ENCODE measurements at regions not wholly inside any gene's neighbourhood (a gene's known extent, or its start where the extent isn't known, plus 50 kb on each side); places are given as distances from the start of the nearest gene placed in this dataset.

DNA sequence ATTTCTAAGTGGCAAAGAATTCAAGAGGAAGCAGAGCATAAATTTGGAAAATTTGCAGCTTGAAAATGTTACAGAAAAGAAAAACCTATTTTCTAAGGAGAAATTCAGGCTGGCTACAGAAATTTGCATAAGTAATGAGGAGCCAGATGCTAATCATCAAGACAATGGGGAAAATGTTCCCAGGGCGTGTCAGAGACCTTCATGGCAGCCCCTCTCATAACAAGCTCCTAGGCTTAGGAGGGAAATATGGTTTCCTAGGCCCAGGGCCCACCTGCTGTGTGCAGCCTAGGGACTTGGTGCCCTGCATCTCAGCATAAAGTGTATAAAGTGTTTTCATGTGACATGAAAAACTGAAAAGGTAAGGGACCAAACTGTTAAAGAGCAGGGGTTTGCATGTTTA lies 1796.3 kb upstream of the FLRT2 start:
- no peak for DNase-seq (ENCODE audit: low read depth in 1 of 2, low spot score in 1 of 2)

DNA sequence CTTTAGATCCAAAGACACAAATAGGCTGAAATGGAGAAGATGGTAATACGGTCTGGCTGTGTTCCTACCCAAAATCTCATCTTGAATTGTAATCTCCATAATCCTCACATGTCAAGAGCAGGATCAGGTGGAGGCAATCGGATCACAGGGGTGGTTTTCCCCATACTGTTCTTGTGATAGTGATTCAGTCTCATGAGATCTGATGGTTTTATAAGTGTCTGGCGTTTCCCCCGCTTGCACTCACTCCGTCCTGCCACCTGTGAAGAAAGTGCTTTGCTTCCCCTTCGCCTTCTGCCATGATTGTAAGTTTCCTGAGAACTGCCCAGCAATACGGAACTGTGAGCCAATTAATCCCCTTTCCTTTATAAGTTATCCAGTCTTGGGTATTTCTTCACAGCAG lies 1795.5 kb upstream of the FLRT2 start:
- no peak for DNase-seq (ENCODE audit: low read depth in 1 of 2, low spot score in 1 of 2)

DNA sequence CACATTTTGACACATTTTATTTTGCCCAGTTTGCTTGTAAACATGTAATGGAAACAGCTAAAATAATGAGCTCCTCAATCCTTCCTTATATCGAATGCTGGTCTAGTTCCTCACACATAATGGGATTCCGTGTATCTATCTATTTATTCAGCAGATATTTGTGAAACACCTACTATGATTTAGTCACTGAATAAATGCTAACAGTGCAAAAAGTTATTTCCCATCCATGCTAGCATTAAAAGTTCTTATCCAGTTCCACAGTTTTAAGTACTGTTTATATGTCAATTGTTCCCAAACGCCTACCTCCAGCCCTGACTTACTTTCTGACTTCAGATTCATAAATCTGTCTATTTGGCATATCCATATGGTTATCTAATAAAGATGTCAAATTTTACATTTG lies 1788.7 kb upstream of the FLRT2 start:
- DNase-seq (ENCODE audit: low read depth in 1 of 2, low spot score in 1 of 2): no peak

DNA sequence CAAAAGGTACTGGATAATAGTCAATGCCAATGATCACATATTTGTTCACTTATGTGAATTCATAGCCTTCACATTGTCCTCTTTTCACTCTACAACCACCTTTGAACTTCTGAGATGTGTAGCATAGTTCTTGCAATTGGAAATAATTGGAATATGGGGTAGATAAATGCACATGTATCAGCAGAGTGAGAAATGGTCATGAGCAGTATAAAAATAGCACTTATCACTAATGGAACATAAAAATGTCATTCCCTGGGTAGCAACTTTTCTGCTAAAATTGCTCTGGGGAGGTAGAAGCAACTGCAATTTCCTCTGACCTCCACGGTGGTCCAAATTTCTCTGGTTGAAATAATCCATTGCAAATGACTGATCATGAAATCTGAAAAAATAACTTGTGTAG lies 1785.7 kb upstream of the FLRT2 start:
- DNase-seq (ENCODE audit: low read depth in 1 of 2, low spot score in 1 of 2): no peak

DNA sequence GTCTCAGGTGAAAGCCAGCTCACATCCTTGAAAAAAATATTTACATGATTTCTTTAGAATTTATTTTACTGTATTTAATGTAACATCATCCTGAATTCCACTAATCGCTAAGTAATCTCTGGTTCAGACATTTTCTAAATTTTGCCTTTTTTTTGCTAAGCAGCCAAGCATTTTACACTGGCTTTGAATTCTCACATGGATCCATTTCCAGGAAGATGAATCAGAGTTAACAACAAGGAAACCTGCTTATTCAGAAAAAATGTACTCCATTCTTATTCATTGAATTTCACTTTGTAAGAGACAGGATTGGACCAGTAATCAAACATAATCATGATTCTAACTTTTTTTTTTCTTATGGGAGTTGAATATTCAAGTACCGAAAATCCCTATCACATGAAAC lies 1785.1 kb upstream of the FLRT2 start:
- DNase-seq (ENCODE audit: low read depth in 1 of 2, low spot score in 1 of 2): no peak

DNA sequence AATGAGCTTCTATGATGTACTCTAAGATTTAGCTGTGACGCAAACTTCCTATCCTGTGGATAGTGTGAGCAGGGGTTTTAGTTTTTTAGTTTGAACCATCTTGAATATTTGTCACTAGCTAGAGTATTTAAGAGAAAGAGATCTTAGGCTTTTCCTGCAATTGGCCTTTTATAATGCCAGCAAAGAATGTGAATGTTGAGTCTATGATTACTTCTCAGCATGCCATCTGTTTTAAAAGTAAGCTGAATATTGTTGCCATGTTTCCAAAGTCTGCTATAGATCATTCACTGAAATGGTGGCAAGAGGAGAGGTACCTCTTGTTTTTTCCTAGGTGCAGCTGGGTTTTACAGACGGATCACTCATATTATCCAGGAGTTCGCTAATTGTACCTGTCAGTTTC lies 1783.6 kb upstream of the FLRT2 start:
- no peak for DNase-seq (ENCODE audit: low read depth in 1 of 2, low spot score in 1 of 2)

DNA sequence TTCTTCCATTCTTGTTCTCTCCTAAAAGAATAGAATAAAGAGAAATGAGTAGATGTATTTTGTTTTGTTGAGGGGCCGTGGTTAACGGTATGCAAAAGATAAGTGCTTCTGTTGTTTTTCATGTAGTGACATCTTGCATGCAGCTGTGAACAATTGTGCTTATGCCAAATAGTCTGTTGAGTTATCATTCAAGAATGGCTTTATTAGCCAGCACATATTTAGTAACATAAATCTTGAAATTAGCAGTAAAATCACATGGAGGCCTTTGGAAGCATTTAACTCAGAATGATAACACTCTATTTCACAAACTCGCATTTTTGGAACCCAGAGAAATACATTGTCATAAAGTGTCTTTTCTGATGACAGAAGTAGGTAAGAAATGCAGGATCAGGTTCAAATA lies 1772.0 kb upstream of the FLRT2 start:
- no peak for DNase-seq (ENCODE audit: low read depth in 1 of 2, low spot score in 1 of 2)

DNA sequence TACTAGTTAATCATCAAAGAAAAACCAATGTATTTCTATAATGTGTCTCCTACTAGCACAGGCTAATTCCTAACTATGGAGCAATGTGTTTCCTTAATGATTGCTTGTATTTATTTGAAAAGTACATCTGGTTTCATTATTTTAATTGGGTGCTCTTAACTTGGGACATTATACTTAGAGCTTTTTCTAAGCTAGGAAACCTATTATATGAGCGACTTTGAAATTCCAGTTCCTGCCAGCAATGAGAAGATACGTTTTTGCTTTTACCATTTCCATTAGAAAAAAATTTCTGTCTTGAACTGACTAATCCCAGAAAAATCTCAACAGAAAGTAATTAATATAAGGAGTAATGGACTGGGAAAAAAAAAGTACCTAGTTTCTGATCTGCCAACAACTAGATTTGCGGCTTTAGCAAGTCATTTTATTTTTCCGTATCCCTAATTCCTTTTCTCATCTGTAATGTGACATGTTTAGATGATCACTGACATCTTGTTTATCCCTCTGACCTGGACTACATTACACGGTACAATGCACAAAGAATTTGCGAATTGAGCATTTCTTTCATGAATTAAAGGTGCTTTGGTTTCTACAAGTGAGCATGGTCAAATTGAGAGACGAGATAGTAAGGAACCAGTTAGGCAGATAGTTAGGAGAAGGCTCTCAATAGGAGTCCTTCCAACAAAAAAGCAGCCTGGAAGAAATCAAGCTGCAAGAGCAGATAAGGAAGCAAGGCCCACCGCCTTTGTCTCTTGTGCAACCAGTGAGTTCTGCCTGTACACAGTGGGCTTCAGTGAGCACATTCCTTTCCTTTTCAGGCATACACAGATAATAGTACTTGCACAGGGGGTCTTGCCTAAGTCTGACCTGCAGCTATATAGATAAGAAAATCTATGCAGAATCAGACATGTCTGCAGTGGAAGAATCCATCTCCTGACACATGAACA lies 1765.0 kb upstream of the FLRT2 start:
- DNase-seq (ENCODE audit: low read depth in 1 of 2, low spot score in 1 of 2): no peak

DNA sequence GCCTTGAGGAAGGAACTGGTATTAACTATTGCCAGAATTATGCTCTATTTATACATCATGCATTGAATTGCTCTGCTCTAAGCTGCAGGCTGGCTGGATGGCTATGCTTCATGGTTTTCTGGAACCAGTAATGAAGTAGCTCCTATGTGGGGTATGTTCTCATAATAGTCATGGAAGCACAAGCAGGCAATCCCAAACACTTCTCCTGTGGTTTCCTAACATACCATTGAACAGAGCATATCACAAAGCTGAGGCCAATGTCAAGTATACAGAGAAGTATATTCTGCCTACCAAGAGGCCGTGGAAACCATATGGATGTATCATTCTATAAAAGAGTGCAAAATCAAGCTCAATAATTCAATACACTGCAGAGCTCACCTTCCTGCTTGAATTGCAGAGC lies 1752.4 kb upstream of the FLRT2 start:
- DNase-seq (ENCODE audit: low read depth in 1 of 2, low spot score in 1 of 2): no peak

DNA sequence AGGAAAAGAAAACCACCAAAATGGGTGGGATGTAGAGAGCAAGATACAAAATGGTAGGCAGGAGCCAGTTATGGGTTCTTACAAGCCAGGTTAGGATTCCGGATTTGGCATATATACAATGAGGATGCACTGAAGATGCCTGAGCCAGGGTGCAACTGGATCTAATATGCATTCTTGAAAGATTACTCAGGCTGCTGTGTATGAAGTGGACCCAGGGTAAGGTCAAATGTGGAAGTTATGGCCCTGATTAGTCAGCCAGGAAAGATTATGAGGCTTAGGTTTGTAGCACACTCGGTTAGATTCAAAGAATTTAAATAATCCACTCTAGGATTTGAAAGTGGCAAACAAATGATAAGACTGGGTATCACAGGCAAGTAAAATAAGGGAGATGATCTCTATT lies 1750.7 kb upstream of the FLRT2 start:
- DNase-seq (ENCODE audit: low read depth in 1 of 2, low spot score in 1 of 2): no peak

DNA sequence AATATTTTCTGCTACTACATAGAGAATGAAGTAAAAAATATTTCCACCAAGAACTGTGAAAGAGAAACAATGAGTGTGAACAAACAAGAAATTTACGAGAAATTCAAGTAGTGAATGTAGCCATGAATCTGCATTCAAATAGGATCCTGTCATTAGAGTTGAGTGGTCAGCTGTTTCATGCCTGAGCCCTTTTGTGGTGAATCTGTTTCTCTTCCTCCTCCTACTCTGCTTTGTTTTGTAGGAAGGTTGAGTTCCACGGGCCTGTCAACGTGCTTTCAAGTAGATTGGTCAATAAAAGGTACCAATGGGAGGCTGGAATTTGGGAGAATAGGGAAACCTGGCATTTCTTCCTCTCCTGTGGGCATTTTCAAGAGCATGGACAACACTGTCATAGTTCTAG lies 1749.6 kb upstream of the FLRT2 start:
- DNase-seq (ENCODE audit: low read depth in 1 of 2, low spot score in 1 of 2): no peak

DNA sequence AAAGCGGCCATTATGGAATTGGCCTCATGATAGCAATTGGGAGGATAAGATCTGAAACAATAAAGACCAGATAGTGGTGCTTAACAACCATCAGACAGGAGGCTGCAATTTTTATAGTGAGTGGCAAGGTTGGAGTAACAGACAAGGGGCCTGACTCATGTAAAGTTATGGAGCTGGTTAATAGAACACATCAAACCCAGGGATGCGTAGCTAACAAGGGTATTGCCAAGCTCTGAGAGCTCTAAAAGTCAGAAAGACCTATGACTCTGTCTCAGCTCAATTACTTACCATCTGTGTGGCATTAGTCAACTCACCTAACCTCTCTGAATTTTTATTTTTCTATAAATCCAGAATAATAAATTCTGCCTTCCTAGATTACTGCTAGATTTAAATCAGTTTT lies 1731.5 kb upstream of the FLRT2 start:
- DNase-seq (ENCODE audit: low read depth in 1 of 2, low spot score in 1 of 2): no peak

DNA sequence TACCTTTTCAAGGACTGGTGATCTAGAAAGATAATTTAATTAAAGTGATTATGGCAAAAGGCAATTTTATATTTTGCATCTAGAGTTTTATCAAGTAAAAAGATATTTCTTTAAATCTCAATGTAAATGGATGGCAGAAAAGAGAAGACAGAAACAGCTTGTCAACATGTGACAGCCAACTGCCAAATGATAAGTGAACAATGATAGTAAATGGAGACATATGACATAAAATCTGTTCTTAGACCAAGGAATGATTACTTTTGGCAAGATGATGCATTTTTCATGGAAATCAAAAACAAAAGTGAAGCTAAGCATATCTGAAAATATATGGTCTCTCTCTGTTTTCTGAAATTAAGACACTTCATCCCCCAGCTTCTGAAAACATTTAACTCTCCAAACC lies 1730.7 kb upstream of the FLRT2 start:
- DNase-seq (ENCODE audit: low read depth in 1 of 2, low spot score in 1 of 2): no peak

DNA sequence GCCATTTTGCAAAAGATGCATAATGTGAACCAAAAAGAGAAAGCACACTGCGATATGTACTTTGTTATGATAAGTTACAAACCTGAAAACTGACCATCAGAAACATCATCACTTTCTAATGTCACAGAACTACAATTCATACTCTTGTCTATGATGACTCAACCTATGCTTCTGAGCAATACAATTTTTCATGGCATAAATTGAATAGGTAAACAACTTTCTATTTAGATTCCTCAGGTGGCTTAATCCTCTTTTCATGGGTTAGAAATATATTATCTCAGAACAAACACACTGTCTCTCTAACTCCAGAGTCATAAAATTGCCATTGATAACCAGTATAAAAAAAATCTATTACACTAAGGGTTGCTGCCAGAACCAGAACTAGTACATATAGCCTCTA lies 1715.0 kb upstream of the FLRT2 start:
- DNase-seq (ENCODE audit: low read depth in 1 of 2, low spot score in 1 of 2): no peak

DNA sequence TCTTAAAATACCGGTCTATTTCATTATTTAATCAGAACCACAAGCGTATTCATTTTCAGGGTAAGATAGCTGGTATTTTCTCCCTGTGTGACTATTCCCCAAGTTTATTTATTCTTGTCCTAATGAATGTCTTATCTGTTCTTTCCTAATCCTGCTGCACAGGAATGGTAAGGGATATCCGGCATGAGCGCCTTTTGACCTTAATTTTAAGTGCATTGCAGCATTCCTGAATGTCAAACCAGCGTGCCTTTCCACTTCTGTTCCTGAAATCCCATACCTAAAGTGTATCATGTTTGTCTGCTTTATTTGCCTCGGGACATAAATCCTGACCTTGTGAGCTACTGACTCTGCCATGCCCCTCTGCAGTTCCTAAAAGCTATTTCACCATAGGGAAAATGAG lies 1713.2 kb upstream of the FLRT2 start:
- DNase-seq (ENCODE audit: low read depth in 1 of 2, low spot score in 1 of 2): no peak

DNA sequence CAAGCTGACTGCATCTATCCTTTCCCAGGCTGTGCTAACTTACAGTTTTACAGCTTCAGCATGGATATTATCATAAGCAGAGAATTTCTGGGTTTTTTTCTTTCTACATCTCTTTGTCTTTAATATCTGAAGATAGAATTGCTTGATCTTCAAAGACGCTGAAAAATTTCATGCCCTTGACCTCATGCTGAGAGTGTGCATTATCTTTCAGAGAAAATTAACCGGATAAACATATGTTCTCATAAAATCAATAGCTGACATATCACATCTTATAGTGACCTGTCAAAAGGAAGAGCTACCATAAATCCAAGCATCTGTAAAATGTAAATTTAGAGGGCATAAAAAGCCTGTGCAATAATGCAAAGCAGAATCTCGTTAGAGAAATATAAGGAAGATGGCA lies 1704.1 kb upstream of the FLRT2 start:
- DNase-seq (ENCODE audit: low read depth in 1 of 2, low spot score in 1 of 2): no peak

DNA sequence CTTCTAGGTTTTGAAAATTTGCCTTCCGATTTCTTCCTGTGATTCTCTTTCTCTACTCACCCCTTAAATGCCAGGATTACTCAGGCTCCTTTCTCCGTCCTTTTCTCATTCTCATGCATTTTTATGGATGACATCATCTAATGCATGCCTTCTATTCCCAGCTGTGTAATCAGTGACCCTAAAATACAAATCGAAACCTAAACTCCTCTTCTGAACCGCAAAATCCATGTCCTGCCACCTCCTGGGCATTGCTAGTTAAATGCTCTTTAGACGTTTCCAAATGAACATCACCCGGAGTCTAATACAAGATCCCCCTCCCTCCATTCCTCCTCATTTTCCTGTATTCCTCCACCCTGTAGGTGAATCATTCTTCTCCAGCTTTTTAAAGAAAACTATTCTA lies 1703.1 kb upstream of the FLRT2 start:
- DNase-seq (ENCODE audit: low read depth in 1 of 2, low spot score in 1 of 2): no peak

DNA sequence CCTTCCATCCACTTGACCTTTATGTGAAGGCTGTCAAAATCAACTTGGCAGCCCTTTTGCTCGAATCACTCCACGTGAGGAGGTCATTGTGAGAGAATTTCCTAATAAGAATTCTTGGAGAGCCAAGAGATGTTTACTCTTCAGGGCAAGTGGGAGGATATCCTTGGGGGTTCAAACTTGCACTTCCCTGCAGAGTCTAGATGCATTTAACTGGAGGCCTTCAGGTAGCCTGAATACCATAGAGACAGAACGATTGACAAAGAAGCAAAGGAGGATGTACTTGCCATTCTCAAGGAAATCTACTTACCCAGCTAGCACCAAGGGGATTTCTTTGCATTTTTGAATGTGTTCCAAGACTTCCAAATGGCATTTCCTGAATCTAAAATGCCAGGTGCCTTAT lies 1702.6 kb upstream of the FLRT2 start:
- no peak for DNase-seq (ENCODE audit: low read depth in 1 of 2, low spot score in 1 of 2)

DNA sequence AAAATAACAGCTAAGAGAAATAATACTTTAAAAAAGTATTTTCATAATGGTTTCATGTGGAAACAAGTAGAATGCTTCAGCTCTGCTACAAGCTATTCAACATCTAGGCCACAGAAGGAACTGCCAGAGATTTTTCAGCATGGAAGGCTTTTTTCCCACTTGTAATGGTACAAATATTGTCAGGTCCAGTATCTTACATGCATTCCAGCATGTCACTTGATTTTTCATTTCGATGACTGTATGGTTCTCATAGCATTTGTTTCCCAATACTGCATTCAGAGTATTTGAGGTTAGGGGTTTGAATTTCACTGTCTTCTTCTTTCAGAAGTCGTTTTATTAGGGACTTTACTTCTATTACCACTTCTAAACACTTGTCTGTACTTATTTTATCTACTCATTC lies 1701.5 kb upstream of the FLRT2 start:
- DNase-seq (ENCODE audit: low read depth in 1 of 2, low spot score in 1 of 2): no peak

DNA sequence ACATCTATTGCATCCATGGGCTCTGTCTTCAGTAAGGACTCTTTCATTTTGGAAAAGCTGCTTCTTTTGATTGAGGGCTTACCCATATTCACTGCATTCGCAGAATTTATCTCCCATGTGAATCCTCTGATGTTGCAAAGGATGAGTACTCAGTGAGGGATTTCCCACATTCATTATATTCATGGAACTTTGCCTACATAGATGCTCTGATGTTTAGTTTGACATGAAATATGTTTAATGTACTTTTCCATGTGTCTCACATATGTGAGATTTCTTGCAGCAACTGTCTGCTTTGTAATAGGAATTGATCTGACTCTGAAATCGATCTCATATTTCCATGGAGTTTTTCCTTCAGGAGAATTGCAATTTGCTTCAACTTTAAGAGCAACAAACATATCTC lies 1699.6 kb upstream of the FLRT2 start:
- no peak for DNase-seq (ENCODE audit: low read depth in 1 of 2, low spot score in 1 of 2)

DNA sequence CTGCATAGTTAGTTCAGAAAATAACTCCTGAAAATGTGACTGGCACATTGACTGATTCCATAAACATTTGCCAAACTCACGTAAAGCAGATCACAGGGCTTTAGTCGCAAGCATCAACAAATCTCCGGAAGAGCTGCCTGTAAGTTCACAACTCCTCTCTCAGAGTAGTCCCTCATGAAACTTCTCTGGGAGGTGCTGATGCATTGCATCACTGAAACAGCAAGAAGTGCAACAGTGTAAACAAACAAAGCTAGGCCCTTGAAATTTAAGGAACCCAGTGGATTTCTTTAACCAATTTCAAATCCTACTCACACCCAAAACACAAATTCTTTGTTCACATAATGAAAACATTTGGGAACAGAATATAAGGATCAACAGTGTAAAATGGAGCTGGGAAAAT lies 1691.7 kb upstream of the FLRT2 start:
- DNase-seq (ENCODE audit: low read depth in 1 of 2, low spot score in 1 of 2): no peak

DNA sequence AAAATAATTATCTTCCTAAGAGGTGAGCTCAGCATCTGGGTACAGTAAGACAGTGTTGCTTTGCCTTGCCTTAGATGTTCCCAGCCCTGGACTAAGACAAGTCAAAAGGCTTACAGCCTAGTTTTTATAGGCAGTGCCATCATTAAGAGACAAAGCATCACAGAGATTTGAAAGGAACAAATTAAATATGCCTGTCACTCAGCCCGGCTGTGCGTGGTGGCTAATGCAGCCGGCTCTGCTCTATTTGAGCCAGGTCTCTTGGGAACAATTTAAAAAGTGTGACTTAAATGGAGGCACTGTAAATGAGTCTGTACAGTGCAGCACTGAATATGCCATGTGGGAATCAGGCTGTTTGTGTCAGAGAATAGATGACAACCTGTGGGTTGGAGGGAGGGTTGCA lies 1687.4 kb upstream of the FLRT2 start:
- DNase-seq (ENCODE audit: low read depth in 1 of 2, low spot score in 1 of 2): no peak

DNA sequence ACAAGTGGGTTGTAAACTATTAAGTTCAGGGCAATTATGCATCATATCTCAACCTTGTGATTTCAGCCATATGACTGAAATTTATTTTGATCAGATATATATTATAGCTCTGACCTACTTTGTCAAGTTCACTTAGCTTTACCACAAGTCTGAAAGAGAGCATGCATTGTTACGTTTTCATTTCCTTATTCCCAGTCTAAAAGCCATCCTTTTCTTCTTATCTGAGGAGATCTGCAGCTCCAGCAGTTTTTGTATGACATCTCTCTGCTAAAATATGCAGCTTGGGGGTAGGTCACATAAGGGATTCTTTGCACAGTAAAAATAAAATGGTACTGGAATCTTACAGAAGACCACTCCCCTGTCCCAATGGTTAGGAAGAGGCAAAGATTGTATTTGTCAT lies 1682.8 kb upstream of the FLRT2 start:
- no peak for DNase-seq (ENCODE audit: low read depth in 1 of 2, low spot score in 1 of 2)

Data from activated CD4-positive, alpha-beta T cell treated with anti-CD3 and anti-CD28 coated beads, Interleukin-2, amount 50 U/mL, for 24 hours (primary cell).